Memory B cell (primary cell): ENCODE measurements at regions not wholly inside any gene's neighbourhood (a gene's known extent, or its start where the extent isn't known, plus 50 kb on each side); places are given as distances from the start of the nearest gene placed in this dataset.
A peak's percentile ranks its signal among the peaks of the same experiment; 100 is the strongest.
"Not testable (repeated sequence)": the region's sequence is repeated elsewhere in the genome, so short reads cannot be mapped to it uniquely, and the experiment has no call there.

Source experiments
- ATAC-seq: fragments of 150-1000 bp; cut with Tn5 transposase; 2 replicates; pipeline ENCODE4 v1.10.0; 2021; ENCODE audit warnings: low read depth, mild to moderate bottlenecking, moderate library complexity
- DNase-seq, 2 donors: peaks; one replicate each; pipeline ENCODE4 v3.0.0; 2022; ENCODE audit warnings: low spot score in 2 of 2
- H3K27ac Mint-ChIP-seq: one replicate; pipeline ENCODE4 v1.8.0; 2022; ENCODE audit warnings: mild to moderate bottlenecking, moderate library complexity, mixed read lengths
- H3K27me3 Mint-ChIP-seq: one replicate; pipeline ENCODE4 v1.8.0; 2022; ENCODE audit warnings: mixed read lengths
- H3K36me3 Mint-ChIP-seq: one replicate; pipeline ENCODE4 v1.8.0; 2022; ENCODE audit warnings: mild to moderate bottlenecking, mixed read lengths
- H3K4me1 Mint-ChIP-seq: one replicate; pipeline ENCODE4 v1.8.0; 2022; ENCODE audit warnings: mixed read lengths
- H3K4me3 Mint-ChIP-seq: one replicate; pipeline ENCODE4 v1.8.0; 2022; ENCODE audit warnings: mild to moderate bottlenecking, moderate library complexity, mixed read lengths
- H3K9me3 Mint-ChIP-seq: one replicate; pipeline ENCODE4 v1.8.0; 2022; ENCODE audit warnings: mixed read lengths

DNA sequence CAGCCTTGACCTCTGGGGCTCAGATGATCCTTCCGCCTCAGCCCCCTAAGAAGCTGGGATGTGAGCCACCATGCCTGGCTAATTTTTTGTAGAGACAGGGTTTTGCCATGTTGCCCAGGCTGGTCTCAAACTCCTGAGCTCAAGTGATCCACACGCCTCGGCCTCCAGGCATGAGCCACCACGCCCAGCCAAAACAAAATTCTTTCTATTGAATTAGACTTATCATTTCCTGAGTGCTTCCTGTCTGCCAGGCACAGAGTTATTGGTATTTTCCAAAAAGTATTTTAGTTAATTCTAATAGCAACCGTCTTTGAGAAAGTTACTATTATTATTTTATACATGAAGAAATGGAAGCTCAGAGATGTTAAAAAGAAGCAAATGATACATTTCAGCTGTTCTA lies 61.4 kb upstream of the LMO2 start:
- no peak overlapping the region for H3K4me3 Mint-ChIP-seq
- DNase-seq (no peak), ATAC-seq (no peak)
- no peak overlapping the region for H3K27ac Mint-ChIP-seq
- no peaks in the 10 kb centered on the region for H3K36me3 Mint-ChIP-seq
- peaks cover 9% of the 10 kb centered on the region for H3K27me3 Mint-ChIP-seq
- no peaks in the 10 kb centered on the region for H3K9me3 Mint-ChIP-seq
- H3K4me1 Mint-ChIP-seq = no peaks in the 10 kb centered on the region

DNA sequence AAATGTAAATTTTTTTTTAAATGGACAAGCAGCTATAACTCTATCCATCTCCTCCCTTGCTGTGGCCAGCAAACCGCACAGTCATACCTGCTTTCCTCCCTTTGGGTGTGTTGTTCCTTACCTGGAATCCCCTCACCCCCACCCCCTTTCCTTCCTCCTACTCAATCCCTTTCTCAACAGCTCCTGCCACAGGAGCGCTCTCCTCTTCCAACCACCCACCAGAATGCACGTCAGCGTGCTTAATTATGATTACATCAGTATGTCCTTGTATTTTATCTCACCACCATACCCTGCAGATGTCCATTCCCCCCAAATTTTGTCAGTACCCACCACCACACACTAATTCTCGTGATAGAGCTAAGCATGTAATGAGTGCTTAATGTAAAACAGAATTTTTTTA lies 60.9 kb upstream of the LMO2 start:
- no peak overlapping the region for H3K4me3 Mint-ChIP-seq
- no peak overlapping the region for H3K27ac Mint-ChIP-seq
- no peak for ATAC-seq
- DNase-seq = no peak
- no peaks in the 10 kb centered on the region for H3K4me1 Mint-ChIP-seq
- H3K9me3 Mint-ChIP-seq = no peaks in the 10 kb centered on the region
- H3K36me3 Mint-ChIP-seq = no peaks in the 10 kb centered on the region
- peaks cover 11% of the 10 kb centered on the region for H3K27me3 Mint-ChIP-seq

DNA sequence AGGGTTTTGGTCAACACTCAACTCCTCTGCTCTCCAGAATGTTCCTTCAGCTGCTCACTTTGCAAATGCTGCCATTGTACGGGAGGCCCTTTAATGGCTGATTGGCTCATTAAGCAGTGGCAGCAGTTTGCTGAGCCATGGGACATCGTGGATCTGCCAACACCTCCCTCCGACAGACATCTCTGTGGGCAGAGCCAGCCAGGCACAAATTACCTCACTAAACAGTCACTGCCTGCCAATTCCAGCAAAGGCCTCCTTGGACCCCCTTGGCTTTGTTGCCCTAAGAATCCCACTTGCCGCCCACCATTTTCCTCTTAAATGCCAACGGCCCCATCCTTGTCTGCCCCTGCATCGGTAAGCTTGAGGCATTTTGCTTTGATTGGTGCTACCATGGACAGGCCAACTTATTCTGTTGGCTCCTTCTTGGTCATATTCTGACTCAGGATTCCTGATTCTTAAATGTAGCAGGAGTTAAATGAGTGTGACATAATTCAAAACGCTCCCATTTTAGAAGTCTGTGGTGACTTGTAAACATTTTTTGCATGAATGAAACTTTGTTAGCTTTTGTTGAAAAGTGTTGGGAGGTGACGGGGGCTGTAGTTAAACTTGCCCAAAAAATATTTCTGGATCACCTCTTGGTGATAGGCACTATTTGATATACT lies 57.5 kb upstream of the LMO2 start:
- H3K9me3 Mint-ChIP-seq = no peaks in the 10 kb centered on the region
- no peak overlapping the region for H3K27ac Mint-ChIP-seq
- no peaks in the 10 kb centered on the region for H3K4me1 Mint-ChIP-seq
- peaks cover 11% of the 10 kb centered on the region for H3K27me3 Mint-ChIP-seq
- no peaks in the 10 kb centered on the region for H3K36me3 Mint-ChIP-seq
- DNase-seq = no peak
- H3K4me3 Mint-ChIP-seq = no peak overlapping the region
- ATAC-seq = no peak

DNA sequence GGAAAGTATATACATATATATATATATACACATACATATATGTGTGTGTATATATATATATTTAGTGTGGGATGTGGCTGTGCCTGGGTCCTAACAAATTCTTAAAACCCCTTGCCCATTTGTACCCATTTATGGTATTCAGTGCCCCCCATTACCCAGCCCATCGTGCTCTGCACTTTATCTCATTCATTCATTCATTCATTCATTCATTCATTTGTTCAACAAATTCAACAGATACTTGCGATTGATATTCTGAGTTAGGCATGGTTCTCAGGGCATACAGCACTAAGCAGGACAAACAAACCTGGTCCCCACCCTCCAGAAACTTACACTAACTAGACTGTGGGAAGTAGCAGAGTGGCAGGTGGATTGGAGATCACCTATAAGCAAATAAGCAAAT lies 56.6 kb upstream of the LMO2 start:
- Mint-ChIP-seq H3K4me1 (no peaks in the 10 kb centered on the region), H3K9me3 (no peaks in the 10 kb centered on the region), H3K36me3 (no peaks in the 10 kb centered on the region), H3K4me3 (no peak overlapping the region), H3K27ac (no peak overlapping the region), H3K27me3 (peaks cover 11% of the 10 kb centered on the region)
- DNase-seq = no peak
- ATAC-seq = no peak

DNA sequence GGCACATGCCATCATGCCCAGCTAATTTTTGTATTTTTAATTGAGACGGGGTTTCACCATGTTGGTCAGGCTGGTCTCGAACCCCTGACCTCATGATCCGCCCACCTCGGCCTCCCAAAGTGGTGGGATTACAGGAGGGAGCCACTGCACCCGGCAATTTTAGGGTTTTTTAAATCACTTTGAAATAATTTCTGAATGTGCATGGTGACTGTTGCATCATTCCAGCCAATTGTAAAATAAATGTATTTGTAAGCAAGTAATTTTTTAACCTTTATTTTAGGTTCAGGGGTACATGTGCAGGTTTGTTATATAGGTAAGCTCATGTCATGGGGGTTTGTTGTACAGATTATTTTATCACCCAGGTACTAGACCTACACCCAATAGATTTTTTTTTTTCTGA lies 56.0 kb upstream of the LMO2 start:
- not testable (repeated sequence) for H3K4me1 Mint-ChIP-seq, DNase-seq, H3K27me3 Mint-ChIP-seq, H3K27ac Mint-ChIP-seq, H3K9me3 Mint-ChIP-seq, H3K4me3 Mint-ChIP-seq, ATAC-seq, H3K36me3 Mint-ChIP-seq

DNA sequence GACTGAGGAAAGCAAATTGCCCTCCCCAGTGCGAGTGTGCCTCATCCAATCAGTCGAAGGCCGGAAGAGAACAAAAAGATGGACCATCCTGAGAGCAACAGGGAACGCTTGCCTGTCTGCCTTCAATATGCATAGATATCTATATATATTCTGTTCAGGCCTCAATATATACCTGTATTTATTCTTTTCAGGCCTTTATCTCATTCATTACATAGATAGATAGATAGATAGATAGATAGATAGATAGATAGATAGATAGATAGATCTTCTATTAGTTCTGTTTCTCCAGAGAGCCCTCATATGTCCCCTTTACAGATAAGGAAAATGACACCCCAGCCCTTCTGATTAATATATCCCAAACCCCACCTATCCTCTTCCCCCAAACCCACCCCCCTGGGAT lies 55.1 kb upstream of the LMO2 start:
- peaks cover 7% of the 10 kb centered on the region for H3K27me3 Mint-ChIP-seq
- H3K36me3 Mint-ChIP-seq = no peaks in the 10 kb centered on the region
- ATAC-seq (no peak), DNase-seq (no peak)
- no peak overlapping the region for H3K4me3 Mint-ChIP-seq
- peaks cover 7% of the 10 kb centered on the region for H3K4me1 Mint-ChIP-seq
- H3K9me3 Mint-ChIP-seq = no peaks in the 10 kb centered on the region
- no peak overlapping the region for H3K27ac Mint-ChIP-seq

DNA sequence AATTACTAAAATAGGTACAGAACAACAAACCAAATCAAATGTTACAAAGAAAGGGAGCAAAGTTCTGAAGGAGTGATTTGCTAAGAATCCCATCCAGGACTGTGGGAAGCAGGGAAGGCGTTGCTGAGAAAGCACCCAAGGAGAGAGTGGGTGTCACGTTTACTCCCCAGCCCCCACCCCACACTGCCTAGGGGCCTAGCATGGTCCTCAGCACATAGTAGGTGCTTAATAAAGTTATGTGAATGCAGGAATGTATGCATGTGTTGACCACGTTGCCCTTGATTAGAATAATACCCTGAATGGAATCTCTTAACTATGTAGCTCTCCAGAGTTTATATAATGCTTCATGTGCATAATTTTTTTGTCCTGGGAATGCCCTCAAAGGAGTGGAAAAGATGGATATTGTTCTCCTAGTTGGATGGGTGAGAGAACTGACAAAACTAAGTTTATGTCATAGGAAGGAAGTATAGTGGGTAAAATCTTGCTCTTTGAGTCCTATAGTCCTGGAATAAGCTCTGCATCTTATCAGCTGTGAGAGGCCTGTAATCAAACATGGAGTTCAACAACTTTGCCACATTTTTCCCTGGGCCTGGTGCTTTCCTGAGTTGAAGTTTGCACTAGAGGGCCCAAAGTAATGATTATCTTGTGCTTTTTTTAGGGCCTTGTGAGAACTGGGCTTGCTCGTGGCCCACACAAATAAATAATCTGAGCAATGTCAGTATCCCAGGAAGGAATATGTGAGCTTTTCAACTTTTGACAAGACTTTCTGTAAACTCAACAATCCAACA lies 53.8 kb upstream of the LMO2 start:
- Mint-ChIP-seq H3K4me3 (no peak overlapping the region), H3K36me3 (no peaks in the 10 kb centered on the region), H3K27ac (no peak overlapping the region), H3K27me3 (peaks cover 7% of the 10 kb centered on the region), H3K4me1 (peaks cover 12% of the 10 kb centered on the region), H3K9me3 (no peaks in the 10 kb centered on the region)
- DNase-seq (no peak), ATAC-seq (no peak)

DNA sequence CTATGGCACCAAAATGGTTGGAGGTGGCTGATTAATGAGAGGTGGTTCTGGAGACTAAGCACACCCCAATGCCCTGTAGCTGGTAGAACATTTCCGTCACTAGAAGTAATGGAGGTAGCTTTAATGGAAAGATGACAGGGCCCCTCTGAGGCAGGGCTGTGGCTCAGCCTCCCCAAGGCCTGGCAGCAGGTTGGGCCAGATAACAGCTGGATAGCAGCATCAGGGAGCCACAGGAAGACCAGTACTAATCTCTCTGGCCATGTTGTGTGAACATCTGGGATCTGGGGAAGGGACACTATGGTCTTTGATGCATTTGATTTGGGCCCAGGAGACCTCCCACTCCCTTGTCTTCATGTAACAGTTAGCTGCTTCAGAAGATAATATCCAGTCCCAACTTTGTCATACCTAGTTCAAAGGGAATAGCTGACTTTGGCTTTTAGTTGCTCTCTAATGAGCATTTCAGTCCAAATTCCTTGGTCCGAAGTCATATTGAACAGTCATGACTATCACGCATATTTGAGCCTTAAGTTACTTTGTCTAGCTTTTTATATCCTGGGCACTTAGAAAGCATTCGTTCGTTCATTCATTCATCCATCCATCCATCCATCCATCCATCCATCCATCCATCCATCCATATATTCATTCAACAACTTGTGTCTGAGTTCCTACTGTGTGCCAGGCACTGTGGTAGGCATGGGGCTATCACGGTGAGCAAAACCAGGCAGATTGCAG lies 53.0 kb upstream of the LMO2 start:
- Mint-ChIP-seq H3K27ac (no peak overlapping the region), H3K4me1 (peaks cover 17% of the 10 kb centered on the region), H3K27me3 (peaks cover 7% of the 10 kb centered on the region), H3K36me3 (no peaks in the 10 kb centered on the region), H3K4me3 (no peak overlapping the region), H3K9me3 (no peaks in the 10 kb centered on the region)
- ATAC-seq (no peak), DNase-seq (no peak)

DNA sequence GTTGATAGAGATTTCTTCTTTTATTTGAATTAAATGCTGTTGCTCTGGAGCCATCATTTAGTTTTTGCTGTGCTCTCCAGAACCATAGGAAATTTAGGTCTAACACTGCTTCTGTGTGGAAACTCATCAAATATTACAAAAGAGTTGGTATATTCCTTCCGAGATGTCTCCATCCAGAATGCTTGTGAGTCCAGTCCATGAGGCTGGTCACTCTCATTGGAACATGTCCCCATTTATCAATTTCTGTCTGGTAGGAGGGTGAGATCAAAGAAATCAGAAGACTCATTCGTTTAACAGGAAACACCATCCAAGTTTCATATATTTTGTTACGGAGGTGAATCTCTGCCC lies 52.4 kb upstream of the LMO2 start:
- ATAC-seq (no peak), DNase-seq (no peak)
- H3K27ac Mint-ChIP-seq = no peak overlapping the region
- H3K4me3 Mint-ChIP-seq = no peak overlapping the region
- H3K4me1 Mint-ChIP-seq = peaks cover 18% of the 10 kb centered on the region
- H3K36me3 Mint-ChIP-seq = no peaks in the 10 kb centered on the region
- H3K9me3 Mint-ChIP-seq = no peaks in the 10 kb centered on the region
- H3K27me3 Mint-ChIP-seq = peaks cover 6% of the 10 kb centered on the region

DNA sequence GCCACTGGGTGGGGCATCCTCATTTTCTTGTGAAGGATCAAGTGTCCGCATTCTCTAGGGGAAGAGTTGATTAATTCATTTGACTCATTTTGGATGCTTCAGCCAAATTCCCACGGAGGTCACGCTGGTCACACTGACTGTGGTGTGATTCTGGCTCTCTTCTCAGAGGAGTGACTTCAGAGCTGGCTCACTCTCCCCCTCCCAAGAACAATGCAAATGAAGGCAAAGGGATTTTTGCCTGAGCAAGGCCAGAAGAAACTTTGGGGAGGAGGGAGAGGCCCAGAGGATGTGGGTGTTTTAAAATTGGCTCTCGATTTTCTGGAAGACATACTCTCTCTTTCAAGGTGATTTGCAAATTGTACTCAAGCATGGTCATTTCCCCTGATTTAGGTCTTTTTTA lies 51.1 kb upstream of the LMO2 start:
- H3K9me3 Mint-ChIP-seq = no peaks in the 10 kb centered on the region
- no peak overlapping the region for H3K4me3 Mint-ChIP-seq

DNA sequence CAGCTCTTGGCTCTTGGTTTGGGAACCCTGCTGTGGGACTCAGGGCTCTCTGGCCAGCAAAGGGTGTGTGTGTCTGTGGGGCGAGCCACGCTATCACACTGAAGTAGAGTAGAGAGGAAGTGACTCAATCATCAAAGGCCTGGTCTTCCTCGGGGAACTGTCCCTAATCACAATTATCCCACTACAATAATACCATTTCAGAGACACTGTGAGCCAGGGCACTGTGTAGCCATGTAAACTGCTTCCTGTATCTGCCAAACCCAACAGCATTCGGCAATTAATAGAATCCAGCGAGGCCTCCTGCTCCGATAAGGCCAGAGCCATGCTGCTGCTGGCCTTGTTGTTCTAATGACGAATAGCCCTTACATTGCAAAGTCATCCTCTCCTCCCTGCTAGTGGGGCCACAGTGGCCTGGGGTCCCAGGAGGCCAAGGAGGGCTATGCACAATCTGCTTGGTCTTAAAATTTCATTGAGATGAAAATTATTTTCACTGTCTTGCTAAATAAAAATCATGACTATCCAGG lies 49.8 kb upstream of the LMO2 start:
- H3K9me3 Mint-ChIP-seq = no peaks in the 10 kb centered on the region
- ATAC-seq (peak; percentile 32), DNase-seq (no peak)
- H3K27ac Mint-ChIP-seq = no peak overlapping the region
- peaks cover 18% of the 10 kb centered on the region for H3K4me1 Mint-ChIP-seq
- H3K36me3 Mint-ChIP-seq = no peaks in the 10 kb centered on the region
- H3K4me3 Mint-ChIP-seq = peak overlapping the region; percentile 17
- H3K27me3 Mint-ChIP-seq = peaks cover 2% of the 10 kb centered on the region

More for the DNA sequence above, 51.1 kb upstream of the LMO2 start:
- ATAC-seq = no peak
- H3K27ac Mint-ChIP-seq = no peak overlapping the region
- H3K4me1 Mint-ChIP-seq = peaks cover 18% of the 10 kb centered on the region
- peaks cover 2% of the 10 kb centered on the region for H3K27me3 Mint-ChIP-seq
- H3K36me3 Mint-ChIP-seq = no peaks in the 10 kb centered on the region
- no peak for DNase-seq
